Sigmoid colon (tissue), 6 donors: ENCODE measurements at regions not wholly inside any gene's neighbourhood (a gene's known extent, or its start where the extent isn't known, plus 50 kb on each side); places are given as distances from the start of the nearest gene placed in this dataset.
"Not testable (repeated sequence)": the region's sequence is repeated elsewhere in the genome, so short reads cannot be mapped to it uniquely, and the experiment has no call there.

Experiments used
- DNase-seq: peaks from one replicate; pipeline ENCODE4 v3.0.0-alpha.2; 2019
- H3K27ac ChIP-seq, 4 donors: fragments of 200-600 bp; sonication (generic); one replicate each; pipeline ENCODE4 v1.5.1; 2016 to 2019; ENCODE audit warnings: mild to moderate bottlenecking in 1 of 4
- H3K27me3 ChIP-seq, 3 donors: fragments of 200-600 bp; sonication (generic); one replicate each; pipeline ENCODE4 v1.5.1; 2019; ENCODE audit warnings: mild to moderate bottlenecking in 1 of 3
- H3K36me3 ChIP-seq, 4 donors: fragments of 200-600 bp; sonication (generic); one replicate each; pipeline ENCODE4 v1.5.1; 2016 to 2019
- H3K4me1 ChIP-seq, 4 donors: fragments of 200-600 bp; sonication (generic); one replicate each; pipeline ENCODE4 v1.5.1; 2017 to 2019
- H3K4me3 ChIP-seq, 4 donors: fragments of 200-600 bp; sonication (generic); one replicate each; pipeline ENCODE4 v1.5.1; 2017 to 2019; ENCODE audit warnings: mild to moderate bottlenecking in 2 of 4, moderate library complexity in 1 of 4
- H3K9me3 ChIP-seq, 4 donors: fragments of 200-600 bp in 3 of 4; sonication (generic) in 3 of 4; one replicate each; pipeline versions ENCODE4 v1.5.1 to v1.6.1; 2013 to 2019
- CTCF ChIP-seq, 4 experiments: fragments of 450-650 bp in 3 of 4; fragments of 200-600 bp in 1 of 4; IDR thresholded peaks; one replicate each; pipeline ENCODE4 v1.5.1; 2016 to 2019; ENCODE audit warnings: antibody characterized with exemption in 4 of 4, mild to moderate bottlenecking in 3 of 4, moderate library complexity in 2 of 4
- EP300 ChIP-seq, 4 donors: sonication (generic); formaldehyde crosslinking; IDR thresholded peaks; one replicate each; pipeline ENCODE4 v1.6.1; 2017; ENCODE audit warnings: antibody characterized with exemption in 4 of 4
- POLR2A ChIP-seq, 2 donors: fragments of 450-650 bp; IDR thresholded peaks; one replicate each; pipeline ENCODE4 v1.6.1; 2016; ENCODE audit warnings: antibody characterized with exemption in 2 of 2, mild to moderate bottlenecking in 2 of 2, moderate library complexity in 2 of 2
- POLR2AphosphoS5 ChIP-seq, 4 donors: sonication (generic); formaldehyde crosslinking; IDR thresholded peaks; one replicate each; pipeline ENCODE4 v1.6.1; 2017; ENCODE audit warnings: antibody characterized with exemption in 4 of 4
- WGBS, 2 donors: extraction: QIAGEN DNeasy Blood & Tissue Kit; methylation state at CpG; one replicate each; pipeline ENCODE4 v1.1.7; 2013; 5-methylcytosine and 5-hydroxymethylcytosine counted together
- intact Hi-C: fragments of 100-400 bp; cut with DNase I; formaldehyde crosslinking; loops from one replicate; pipeline ENCODE4 v1.15.1; 2023
- donor health status: healthy with polysubstance abuse.
- donor health status: healthy.

DNA sequence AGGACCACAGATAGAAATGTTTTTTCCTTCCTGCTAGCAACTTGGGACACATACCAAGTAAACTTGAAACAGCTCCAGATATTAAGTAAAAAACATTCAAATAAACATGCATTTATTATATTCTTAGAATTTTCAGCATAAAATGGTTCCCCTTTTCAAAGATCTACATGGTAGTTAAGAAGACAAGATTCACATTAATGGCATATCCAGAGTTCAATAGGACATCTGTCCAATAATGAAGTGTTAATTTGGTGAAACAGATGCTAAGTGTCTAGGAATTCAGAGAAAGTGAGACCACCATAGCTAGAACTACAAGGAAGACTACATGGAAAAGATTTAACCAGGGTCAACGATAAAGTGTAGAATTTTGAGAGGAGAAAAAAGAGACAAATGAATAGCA lies 184.9 kb downstream of the COL12A1 start:
- intact Hi-C loops = no loop called here
- H3K27ac ChIP-seq = no peak overlapping the region
- TF ChIP-seq POLR2A (IDR thresholded peaks at IDR 0.05) = no peak
- TF ChIP-seq CTCF (IDR thresholded peaks at IDR 0.05) = no peak
- TF ChIP-seq EP300 (IDR thresholded peaks at IDR 0.05) = no peak
- no peak overlapping the region for H3K4me3 ChIP-seq
- H3K36me3 ChIP-seq = no peaks in the 10 kb centered on the region
- no peaks in the 10 kb centered on the region for H3K27me3 ChIP-seq
- 86% methylated on average over 1 of the region's 1 CpG for WGBS, 2 donors
- peaks cover 0 to 10% (median 2%) of the 10 kb centered on the region in 4 donors for H3K4me1 ChIP-seq
- DNase-seq = no peak
- H3K9me3 ChIP-seq = no peaks in the 10 kb centered on the region

GRCh38 chr6:75020376-75020775 lies 185.5 kb downstream of the COL12A1 start:
- Histone ChIP-seq H3K9me3 (no peaks in the 10 kb centered on the region), H3K4me1 (peaks cover 0 to 9% (median 2%) of the 10 kb centered on the region in 4 donors), H3K27ac (no peak overlapping the region), H3K27me3 (no peaks in the 10 kb centered on the region), H3K4me3 (no peak overlapping the region), H3K36me3 (no peaks in the 10 kb centered on the region)
- DNase-seq = no peak
- intact Hi-C loops = no loop called here
- 71 to 86% methylated on average over 2 of the region's 2 CpGs for WGBS, 2 donors
- no peak for TF ChIP-seq CTCF (IDR thresholded peaks at IDR 0.05)
- TF ChIP-seq EP300 (IDR thresholded peaks at IDR 0.05) = no peak
- TF ChIP-seq POLR2AphosphoS5 (IDR thresholded peaks at IDR 0.05) = no peak
- no peak for TF ChIP-seq POLR2A (IDR thresholded peaks at IDR 0.05)

DNA sequence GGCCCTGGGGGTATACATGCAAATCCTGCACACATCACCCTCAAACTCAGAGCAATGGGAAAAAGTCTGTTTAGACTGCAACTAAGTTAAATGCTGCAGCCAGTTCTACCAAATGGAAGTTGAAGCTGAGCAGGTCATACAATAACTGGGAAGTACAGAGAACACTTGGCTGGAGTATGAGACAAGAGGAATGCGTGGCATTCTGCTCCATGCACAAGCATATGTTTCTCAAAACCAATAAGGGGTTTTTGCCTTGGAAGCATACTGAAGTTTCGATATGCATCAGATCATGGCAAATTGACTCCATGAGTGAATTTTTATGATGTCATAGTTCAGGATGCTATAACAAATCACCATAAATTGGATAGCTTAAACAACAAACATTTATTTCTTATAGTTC lies 193.8 kb downstream of the COL12A1 start:
- 61 to 75% methylated on average over 2 of the region's 2 CpGs for WGBS, 2 donors
- no peaks in the 10 kb centered on the region for H3K36me3 ChIP-seq
- DNase-seq = no peak
- intact Hi-C loops = no loop called here
- H3K9me3 ChIP-seq = no peaks in the 10 kb centered on the region
- peaks cover 0 to 10% (median 0%) of the 10 kb centered on the region in 4 donors for H3K4me1 ChIP-seq
- TF ChIP-seq POLR2A (IDR thresholded peaks at IDR 0.05) (no peak), EP300 (IDR thresholded peaks at IDR 0.05) (no peak), POLR2AphosphoS5 (IDR thresholded peaks at IDR 0.05) (peak in 2 of 4 donors; percentile 18 to 37), CTCF (IDR thresholded peaks at IDR 0.05) (no peak)
- H3K27me3 ChIP-seq = no peaks in the 10 kb centered on the region
- no peak overlapping the region for H3K27ac ChIP-seq
- no peak overlapping the region for H3K4me3 ChIP-seq

DNA sequence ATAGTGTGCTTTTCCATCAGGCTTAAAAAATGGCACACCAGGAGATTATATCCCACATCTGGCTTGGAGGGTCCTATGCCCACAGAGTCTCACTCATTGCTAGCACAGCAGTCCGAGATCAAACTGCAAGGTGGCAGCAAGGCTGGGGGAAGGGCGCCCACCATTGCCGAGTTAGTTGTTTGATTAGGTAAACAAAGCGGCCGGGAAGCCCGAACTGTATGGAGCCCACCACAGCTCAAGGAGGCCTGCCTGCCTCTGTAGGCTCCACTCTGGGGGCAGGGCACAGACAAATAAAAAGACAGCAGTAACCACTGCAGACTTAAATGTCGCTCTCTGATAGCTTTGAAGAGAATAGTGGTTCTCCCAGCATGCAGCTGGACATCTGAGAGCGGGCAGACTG lies 201.9 kb downstream of the COL12A1 start:
- H3K27me3 ChIP-seq, H3K36me3 ChIP-seq, H3K9me3 ChIP-seq, DNase-seq, H3K27ac ChIP-seq, H3K4me3 ChIP-seq, H3K4me1 ChIP-seq, intact Hi-C loops: not testable (repeated sequence)
- WGBS, 2 donors = 88 to 89% methylated on average over 8 of the region's 8 CpGs

- 26 to 69% methylated on average over 1 of the region's 1 CpG for WGBS, 2 donors
These were observed 208.2 kb downstream of the COL12A1 start for GRCh38 chr6:74997646-74998045.

More at GRCh38 chr6:74997646-74998045, 208.2 kb downstream of the COL12A1 start:
- DNase-seq = no peak
- no peak overlapping the region for H3K4me3 ChIP-seq
- H3K9me3 ChIP-seq = no peaks in the 10 kb centered on the region
- H3K4me1 ChIP-seq = peaks cover 0 to 3% (median 0%) of the 10 kb centered on the region in 4 donors
- H3K27ac ChIP-seq = no peak overlapping the region
- TF ChIP-seq CTCF (IDR thresholded peaks at IDR 0.05) (no peak), POLR2A (IDR thresholded peaks at IDR 0.05) (no peak), EP300 (IDR thresholded peaks at IDR 0.05) (no peak), POLR2AphosphoS5 (IDR thresholded peaks at IDR 0.05) (no peak)
- no peaks in the 10 kb centered on the region for H3K36me3 ChIP-seq
- no peaks in the 10 kb centered on the region for H3K27me3 ChIP-seq
- intact Hi-C loops = no loop called here
